GM12875 (cell line): ENCODE measurements at regions not wholly inside any gene's neighbourhood (a gene's known extent, or its start where the extent isn't known, plus 50 kb on each side); places are given as distances from the start of the nearest gene placed in this dataset.

Source experiments
- H3K4me3 ChIP-seq: one replicate; pipeline ENCODE4 v1.5.1; 2011; ENCODE audit warnings: low read depth, low read length, control low read depth
- CTCF ChIP-seq: IDR thresholded peaks from 2 replicates; pipeline ENCODE4 v1.5.1; 2011; ENCODE audit warnings: low read depth, mild to moderate bottlenecking, control low read depth, inconsistent platforms, low read length, moderate library complexity, borderline replicate concordance; ENCODE audit not compliant: insufficient read depth

- no peak for TF ChIP-seq CTCF
- H3K4me3 ChIP-seq: no peak overlapping the region
These were observed 593.4 kb upstream of the NETO1 start for GRCh38 chr18:73461038-73461779.

- no peak overlapping the region for H3K4me3 ChIP-seq
- TF ChIP-seq CTCF: no peak
These were observed 590.6 kb upstream of the NETO1 start for GRCh38 chr18:73458186-73458964.

DNA sequence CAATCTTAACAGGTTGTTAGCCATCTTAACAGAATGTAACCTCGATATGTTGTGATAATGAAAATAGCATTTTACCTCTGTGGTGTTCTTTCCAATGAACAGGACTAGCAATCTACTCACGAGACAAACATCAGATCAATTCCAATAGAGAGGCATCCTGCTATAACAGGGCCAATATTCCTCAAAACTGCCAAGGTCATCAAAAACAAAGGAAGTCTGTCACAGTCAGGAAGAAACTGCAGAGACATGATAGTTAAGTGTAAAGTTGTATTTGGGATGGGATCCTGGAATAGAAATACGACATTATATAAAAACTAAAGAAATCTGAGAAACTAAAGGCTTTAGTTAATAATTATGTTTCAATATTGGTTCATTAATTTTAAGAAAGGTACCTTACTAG, 588.9 kb upstream of the NETO1 start:
- no peak for TF ChIP-seq CTCF
- H3K4me3 ChIP-seq: no peak overlapping the region

DNA sequence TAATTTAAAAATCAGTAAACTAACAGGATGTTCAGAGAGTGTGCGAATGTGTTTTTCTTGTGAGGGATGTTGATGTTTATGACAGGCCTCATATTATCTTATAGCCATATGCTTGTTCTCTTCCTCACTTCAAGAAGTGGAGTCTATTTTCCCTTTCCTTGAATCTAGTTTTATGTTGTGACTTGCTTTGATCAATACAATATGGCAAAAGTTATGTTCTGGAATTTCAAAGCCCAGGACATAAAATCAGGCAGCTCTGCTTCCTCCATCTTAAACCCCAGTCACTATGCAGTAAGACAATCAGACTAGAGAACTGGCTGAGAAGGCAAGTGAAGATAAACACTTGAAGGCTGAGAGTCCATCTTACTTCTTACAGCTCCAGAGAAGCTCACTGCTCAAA, 585.1 kb upstream of the NETO1 start:
- TF ChIP-seq CTCF: no peak
- no peak overlapping the region for H3K4me3 ChIP-seq

DNA sequence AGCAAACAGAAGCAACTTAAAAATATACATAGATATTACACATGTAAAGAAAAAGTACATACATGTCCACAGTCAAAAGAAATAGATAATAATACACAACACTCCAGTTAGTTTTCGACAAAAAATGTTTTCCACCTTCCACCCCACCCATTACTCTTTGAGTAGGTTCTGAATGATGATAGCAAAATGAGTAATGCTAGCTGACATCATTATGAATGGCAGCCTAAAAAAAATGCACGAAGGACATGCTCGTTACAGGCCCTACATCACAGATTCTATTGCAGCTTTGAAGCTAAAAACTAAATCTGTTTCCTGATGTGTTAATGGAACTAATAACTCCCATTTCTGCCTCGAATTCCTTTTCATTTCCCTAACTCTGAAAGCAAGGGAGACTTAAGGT, 578.7 kb upstream of the NETO1 start:
- H3K4me3 ChIP-seq: no peak overlapping the region
- no peak for TF ChIP-seq CTCF

GRCh38 chr18:73431620-73432019, 563.8 kb upstream of the NETO1 start:
- no peak overlapping the region for H3K4me3 ChIP-seq
- no peak for TF ChIP-seq CTCF

GRCh38 chr18:73421010-73421409, 553.2 kb upstream of the NETO1 start:
- TF ChIP-seq CTCF: no peak
- no peak overlapping the region for H3K4me3 ChIP-seq
